ENCODE measurements at regions not wholly inside any gene's neighbourhood (a gene's known extent, or its start where the extent isn't known, plus 50 kb on each side); places are given as distances from the start of the nearest gene placed in this dataset.

DNA sequence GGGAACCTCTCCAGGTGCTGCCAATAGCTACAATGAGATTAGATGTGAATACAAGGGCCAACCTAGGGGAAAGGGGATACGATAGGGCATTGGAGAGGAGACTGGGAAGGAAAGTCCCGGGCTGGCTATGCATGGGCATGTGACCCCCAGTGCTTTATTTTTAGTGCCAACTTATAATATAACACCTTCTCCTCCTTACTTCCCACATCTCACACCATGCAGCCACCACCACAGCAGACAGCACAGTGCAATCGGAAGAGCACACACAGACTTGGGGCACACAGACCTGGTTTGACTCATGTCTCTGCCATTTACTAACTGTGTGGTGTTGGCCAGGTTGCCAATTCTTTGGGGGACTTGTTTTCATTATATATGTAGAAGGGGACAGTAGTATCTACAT, 85.4 kb downstream of the TOMM20 start:
- H3K9me3 ChIP-seq (replicated peaks; ENCODE audit: control insufficient read depth, insufficient read depth, low read depth, low read length): no peaks in the 10 kb centered on the region
- H3K9ac ChIP-seq (ENCODE audit: insufficient read depth in 1 of 2, low read depth in 2 of 2, low read length in 2 of 2): no peak overlapping the region
- TF ChIP-seq CREB1 (IDR thresholded peaks at IDR 0.05): no peak
- TF ChIP-seq CREB1 (CRISPR knock-in tag; IDR thresholded peaks at IDR 0.05): no peak
- TF ChIP-seq, protein P1, sequence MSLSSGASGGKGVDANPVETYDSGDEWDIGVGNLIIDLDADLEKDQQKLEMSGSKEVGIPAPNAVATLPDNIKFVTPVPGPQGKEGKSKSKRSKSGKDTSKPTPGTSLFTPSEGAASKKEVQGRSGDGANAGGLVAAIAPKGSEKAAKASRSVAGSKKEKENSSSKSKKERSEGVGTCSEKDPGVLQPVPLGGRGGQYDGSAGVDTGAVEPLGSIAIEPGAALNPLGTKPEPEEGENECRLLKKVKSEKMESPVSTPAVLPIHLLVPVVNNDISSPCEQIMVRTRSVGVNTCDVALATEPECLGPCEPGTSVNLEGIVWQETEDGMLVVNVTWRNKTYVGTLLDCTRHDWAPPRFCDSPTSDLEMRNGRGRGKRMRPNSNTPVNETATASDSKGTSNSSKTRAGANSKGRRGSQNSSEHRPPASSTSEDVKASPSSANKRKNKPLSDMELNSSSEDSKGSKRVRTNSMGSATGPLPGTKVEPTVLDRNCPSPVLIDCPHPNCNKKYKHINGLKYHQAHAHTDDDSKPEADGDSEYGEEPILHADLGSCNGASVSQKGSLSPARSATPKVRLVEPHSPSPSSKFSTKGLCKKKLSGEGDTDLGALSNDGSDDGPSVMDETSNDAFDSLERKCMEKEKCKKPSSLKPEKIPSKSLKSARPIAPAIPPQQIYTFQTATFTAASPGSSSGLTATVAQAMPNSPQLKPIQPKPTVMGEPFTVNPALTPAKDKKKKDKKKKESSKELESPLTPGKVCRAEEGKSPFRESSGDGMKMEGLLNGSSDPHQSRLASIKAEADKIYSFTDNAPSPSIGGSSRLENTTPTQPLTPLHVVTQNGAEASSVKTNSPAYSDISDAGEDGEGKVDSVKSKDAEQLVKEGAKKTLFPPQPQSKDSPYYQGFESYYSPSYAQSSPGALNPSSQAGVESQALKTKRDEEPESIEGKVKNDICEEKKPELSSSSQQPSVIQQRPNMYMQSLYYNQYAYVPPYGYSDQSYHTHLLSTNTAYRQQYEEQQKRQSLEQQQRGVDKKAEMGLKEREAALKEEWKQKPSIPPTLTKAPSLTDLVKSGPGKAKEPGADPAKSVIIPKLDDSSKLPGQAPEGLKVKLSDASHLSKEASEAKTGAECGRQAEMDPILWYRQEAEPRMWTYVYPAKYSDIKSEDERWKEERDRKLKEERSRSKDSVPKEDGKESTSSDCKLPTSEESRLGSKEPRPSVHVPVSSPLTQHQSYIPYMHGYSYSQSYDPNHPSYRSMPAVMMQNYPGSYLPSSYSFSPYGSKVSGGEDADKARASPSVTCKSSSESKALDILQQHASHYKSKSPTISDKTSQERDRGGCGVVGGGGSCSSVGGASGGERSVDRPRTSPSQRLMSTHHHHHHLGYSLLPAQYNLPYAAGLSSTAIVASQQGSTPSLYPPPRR (CRISPR knock-in tag; IDR thresholded peaks at IDR 0.05; ENCODE audit: borderline replicate concordance): no peak
- no peak overlapping the region for H3K27ac ChIP-seq (ENCODE audit: extremely low read depth, low read depth, low read length)
- FAIRE-seq (no peak), ATAC-seq (no peak), DNase-seq (ENCODE audit: extremely low read depth in 1 of 4, low spot score in 3 of 4) (no peak)
- H3K36me3 ChIP-seq (ENCODE audit: control insufficient read depth, insufficient read depth, low read length): no peaks in the 10 kb centered on the region
- in situ Hi-C loops (cut with MboI): no loop called here
- no peaks in the 10 kb centered on the region for H3K9me1 ChIP-seq (ENCODE audit: control insufficient read depth, insufficient read depth, low read length)
- H3K4me2 ChIP-seq (ENCODE audit: insufficient read depth, low read length): no peak overlapping the region
- H3K4me1 ChIP-seq (replicated peaks in 1 of 2; ENCODE audit: control insufficient read depth in 2 of 2, insufficient read depth in 2 of 2, low read length in 2 of 2): no peaks in the 10 kb centered on the region; a peak in 4 of 5 replicates
- H3K27me3 ChIP-seq (ENCODE audit: control insufficient read depth in 2 of 2, insufficient read depth in 2 of 2, low read length in 2 of 2): peaks cover 0 to 4% of the 10 kb centered on the region in 2 experiments; a peak in 1 of 5 replicates
- 28% methylated on average over 3 of the region's 3 CpGs for WGBS (ENCODE audit: insufficient coverage, low coverage, missing lambda C conversion rate)
- POLR2A ChIA-PET: no interaction called here
- H3K79me2 ChIP-seq (ENCODE audit: control insufficient read depth, insufficient read depth, low read length): no peaks in the 10 kb centered on the region
- intact Hi-C loops (cut with micrococcal nuclease): no loop called here
- CTCF ChIA-PET (ENCODE audit: low intra/inter-chr PET ratio): no interaction called here
- H2AFZ ChIP-seq (ENCODE audit: low read depth, low read length): no peak overlapping the region
- no TSS peak for BruUV-seq (replicated peaks)
- H4K20me1 ChIP-seq (replicated peaks; ENCODE audit: control insufficient read depth, insufficient read depth, low read length): no peaks in the 10 kb centered on the region
- H3K4me3 ChIP-seq: no peak overlapping the region

Data from K562 (cell line).